Vagina (tissue), 2 donors: ENCODE measurements at regions not wholly inside any gene's neighbourhood (a gene's known extent, or its start where the extent isn't known, plus 50 kb on each side); places are given as distances from the start of the nearest gene placed in this dataset.
"Not testable (repeated sequence)": the region's sequence is repeated elsewhere in the genome, so short reads cannot be mapped to it uniquely, and the experiment has no call there.

Source experiments
- DNase-seq, 2 donors: peaks; one replicate each; pipeline ENCODE4 v3.0.0-alpha.2; 2017; ENCODE audit errors: extremely low spot score in 2 of 2
- H3K27ac ChIP-seq: fragments of 200-600 bp; sonication (generic); one replicate; pipeline ENCODE4 v1.5.1; 2019
- H3K27me3 ChIP-seq: fragments of 200-600 bp; sonication (generic); one replicate; pipeline ENCODE4 v1.5.1; 2019
- H3K36me3 ChIP-seq, 2 donors: fragments of 200-600 bp; sonication (generic); one replicate each; pipeline ENCODE4 v1.5.1; 2017 to 2019
- H3K4me1 ChIP-seq: fragments of 200-600 bp; sonication (generic); one replicate; pipeline ENCODE4 v1.5.1; 2019
- H3K4me3 ChIP-seq, 2 donors: fragments of 200-600 bp; sonication (generic); 1 replicate in 1 of 2; 2 replicates in 1 of 2; pipeline ENCODE4 v1.5.1; 2016 to 2019
- H3K9me3 ChIP-seq: fragments of 200-600 bp; sonication (generic); one replicate; pipeline ENCODE4 v1.5.1; 2019
- CTCF ChIP-seq, 3 experiments: fragments of 450-650 bp in 2 of 3; fragments of 200-600 bp in 1 of 3; sonication (generic) in 1 of 3; IDR thresholded peaks; one replicate each; pipeline ENCODE4 v1.5.1; 2017 to 2019; ENCODE audit warnings: antibody characterized with exemption in 3 of 3, mild to moderate bottlenecking in 2 of 3, moderate library complexity in 2 of 3
- POLR2A ChIP-seq, 2 donors: fragments of 450-650 bp; IDR thresholded peaks; one replicate each; pipeline ENCODE4 v1.6.1; 2017; ENCODE audit warnings: antibody characterized with exemption in 2 of 2, mild to moderate bottlenecking in 2 of 2, moderate library complexity in 2 of 2
- POLR2AphosphoS5 ChIP-seq, 2 donors: sonication (generic); formaldehyde crosslinking; IDR thresholded peaks; one replicate each; pipeline ENCODE4 v1.9.0; 2017; ENCODE audit warnings: antibody characterized with exemption in 2 of 2, mild to moderate bottlenecking in 2 of 2, low read depth in 1 of 2; ENCODE audit not compliant: insufficient read depth in 1 of 2
- intact Hi-C: fragments of 100-400 bp; cut with DNase I; formaldehyde crosslinking; loops from one replicate; pipeline ENCODE4 v1.15.1; 2023

GRCh38 chr6:1212919-1213318 is 99.0 kb upstream of the FOXQ1 start:
- no peak overlapping the region for H3K4me3 ChIP-seq
- TF ChIP-seq CTCF (IDR thresholded peaks at IDR 0.05) (no peak), POLR2A (IDR thresholded peaks at IDR 0.05) (no peak)
- H3K9me3 ChIP-seq, result no peaks in the 10 kb centered on the region
- intact Hi-C loops, result no loop called here
- no peak for DNase-seq
- H3K27ac ChIP-seq, result no peak overlapping the region
- H3K36me3 ChIP-seq, result no peaks in the 10 kb centered on the region
- no peaks in the 10 kb centered on the region for H3K27me3 ChIP-seq
- H3K4me1 ChIP-seq, result no peaks in the 10 kb centered on the region

DNA sequence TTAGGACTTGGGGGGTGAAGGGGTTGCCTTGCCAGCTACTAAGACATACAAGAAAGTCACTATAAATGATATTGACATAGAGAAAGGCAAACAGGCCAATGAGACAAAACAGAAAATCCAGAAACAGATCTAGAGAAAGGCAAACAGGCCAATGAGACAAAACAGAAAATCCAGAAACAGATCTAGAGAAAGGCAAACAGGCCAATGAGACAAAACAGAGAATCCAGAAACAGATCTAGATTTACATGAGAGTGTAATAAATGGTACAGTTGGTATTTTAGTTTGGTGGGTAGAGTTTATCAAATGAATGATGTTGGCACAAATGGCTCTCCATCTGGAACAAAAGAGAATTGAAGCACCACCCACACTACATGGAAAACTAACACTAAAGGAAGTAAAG is 99.8 kb upstream of the FOXQ1 start:
- H3K9me3 ChIP-seq, H3K4me3 ChIP-seq, H3K4me1 ChIP-seq, H3K27me3 ChIP-seq, DNase-seq, intact Hi-C loops, H3K27ac ChIP-seq, H3K36me3 ChIP-seq: not testable (repeated sequence)

DNA sequence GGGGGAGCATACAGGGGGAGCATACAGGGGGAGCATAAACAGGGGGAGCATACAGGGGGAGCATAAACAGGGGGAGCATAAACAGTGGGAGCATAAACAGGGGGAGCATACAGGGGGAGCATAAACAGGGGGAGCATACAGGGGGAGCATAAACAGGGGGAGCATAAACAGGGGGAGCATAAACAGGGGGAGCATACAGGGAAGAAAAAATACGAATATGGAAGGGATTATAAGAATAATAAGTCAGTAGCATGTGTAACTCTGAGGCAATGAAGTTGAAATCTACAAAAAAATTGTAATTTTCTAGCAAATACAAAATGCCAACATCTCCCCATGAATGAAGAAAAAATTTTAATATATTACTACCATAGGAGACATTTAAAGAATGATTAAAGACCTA is 101.3 kb upstream of the FOXQ1 start:
- H3K9me3 ChIP-seq, result not testable (repeated sequence)

DNA sequence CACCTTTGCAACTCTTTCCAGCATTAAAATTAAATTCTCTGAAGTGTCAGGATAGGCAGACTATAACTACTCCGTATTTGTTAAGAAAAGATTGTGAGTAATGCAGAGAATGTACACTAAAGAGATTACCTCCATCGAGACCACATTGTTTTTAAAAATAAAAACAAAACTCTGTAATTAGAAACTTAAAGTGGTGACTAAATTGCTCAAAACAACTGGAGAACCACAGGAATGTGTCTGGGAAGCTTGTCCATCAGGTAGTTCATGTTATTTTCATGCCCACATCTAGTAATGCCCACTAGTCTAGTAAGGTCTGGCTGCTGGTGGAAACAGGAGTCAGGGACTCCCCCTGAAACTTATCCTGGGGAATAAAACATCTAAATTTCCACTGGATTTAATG is 103.0 kb upstream of the FOXQ1 start:
- Histone ChIP-seq H3K4me1 (no peaks in the 10 kb centered on the region), H3K36me3 (no peaks in the 10 kb centered on the region), H3K4me3 (no peak overlapping the region), H3K9me3 (no peaks in the 10 kb centered on the region), H3K27me3 (no peaks in the 10 kb centered on the region), H3K27ac (no peak overlapping the region)
- TF ChIP-seq CTCF (IDR thresholded peaks at IDR 0.05) (no peak), POLR2A (IDR thresholded peaks at IDR 0.05) (no peak), POLR2AphosphoS5 (IDR thresholded peaks at IDR 0.05; ENCODE audit: insufficient read depth in 1 of 2, low read depth in 1 of 2) (no peak)
- intact Hi-C loops, result no loop called here
- DNase-seq, result no peak

More for the DNA sequence above, 101.3 kb upstream of the FOXQ1 start:
- H3K4me3 ChIP-seq, H3K27ac ChIP-seq, H3K36me3 ChIP-seq, H3K27me3 ChIP-seq, H3K4me1 ChIP-seq, DNase-seq, intact Hi-C loops: not testable (repeated sequence)

- TF ChIP-seq POLR2A (IDR thresholded peaks at IDR 0.05) (no peak), CTCF (IDR thresholded peaks at IDR 0.05) (no peak), POLR2AphosphoS5 (IDR thresholded peaks at IDR 0.05; ENCODE audit: insufficient read depth in 1 of 2, low read depth in 1 of 2) (no peak)
- no peaks in the 10 kb centered on the region for H3K36me3 ChIP-seq
- no peaks in the 10 kb centered on the region for H3K9me3 ChIP-seq
- H3K4me3 ChIP-seq, result no peak overlapping the region
- no peaks in the 10 kb centered on the region for H3K4me1 ChIP-seq
- no peaks in the 10 kb centered on the region for H3K27me3 ChIP-seq
- no peak for DNase-seq
- intact Hi-C loops, result no loop called here
- H3K27ac ChIP-seq, result no peak overlapping the region
Observed at GRCh38 chr6:1203546-1203945, 108.4 kb upstream of the FOXQ1 start.

- TF ChIP-seq CTCF (IDR thresholded peaks at IDR 0.05) (no peak), POLR2AphosphoS5 (IDR thresholded peaks at IDR 0.05; ENCODE audit: insufficient read depth in 1 of 2, low read depth in 1 of 2) (no peak), POLR2A (IDR thresholded peaks at IDR 0.05) (no peak)
- H3K9me3 ChIP-seq, result no peaks in the 10 kb centered on the region
- H3K27me3 ChIP-seq, result no peaks in the 10 kb centered on the region
- H3K4me3 ChIP-seq, result no peak overlapping the region
- H3K36me3 ChIP-seq, result no peaks in the 10 kb centered on the region
- no peaks in the 10 kb centered on the region for H3K4me1 ChIP-seq
- intact Hi-C loops, result no loop called here
- no peak for DNase-seq
- H3K27ac ChIP-seq, result no peak overlapping the region
Observed at GRCh38 chr6:1202201-1202600, 109.7 kb upstream of the FOXQ1 start.
